ENCODE measurements at regions not wholly inside any gene's neighbourhood (a gene's known extent, or its start where the extent isn't known, plus 50 kb on each side); places are given as distances from the start of the nearest gene placed in this dataset.
"Not testable (repeated sequence)": the region's sequence is repeated elsewhere in the genome, so short reads cannot be mapped to it uniquely, and the experiment has no call there.

DNA sequence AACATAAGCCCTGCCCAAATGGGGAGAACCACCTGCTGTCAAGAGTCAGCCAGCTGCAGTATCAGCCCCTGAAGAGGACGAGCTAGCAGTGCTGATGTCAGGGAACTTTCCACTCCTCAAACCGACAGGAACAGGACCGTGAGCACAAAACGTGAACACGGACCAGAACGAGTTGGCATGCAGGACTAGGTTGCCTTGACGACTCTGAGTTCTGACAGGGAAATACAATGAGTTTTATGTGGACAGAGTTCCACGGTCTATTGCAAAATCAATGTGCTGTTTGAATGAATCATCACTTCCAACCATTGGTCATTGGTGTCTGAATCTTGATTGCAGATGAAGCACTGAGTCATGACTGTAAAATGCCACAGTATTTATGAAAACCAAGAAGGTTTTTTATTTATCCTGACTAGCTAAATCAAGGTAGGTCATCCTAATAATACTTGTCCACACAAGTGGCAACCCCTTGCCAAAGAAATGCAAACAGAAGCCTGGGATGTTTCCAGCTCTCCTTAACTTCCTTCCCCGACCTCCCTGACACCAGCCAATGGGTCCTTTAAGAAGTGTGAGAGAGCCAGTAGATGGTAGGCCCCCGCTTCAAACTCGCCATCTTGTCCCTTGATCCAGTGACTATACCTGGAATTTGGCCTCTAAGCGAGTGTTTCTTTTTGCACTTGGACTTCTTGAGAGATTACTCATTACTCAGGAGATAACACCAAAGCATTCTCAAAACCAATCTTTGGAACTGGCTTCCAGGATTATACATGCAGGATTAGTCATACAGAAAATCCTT, 119.6 kb downstream of the ASB7 start:
- DNase-seq, result no peak

DNA sequence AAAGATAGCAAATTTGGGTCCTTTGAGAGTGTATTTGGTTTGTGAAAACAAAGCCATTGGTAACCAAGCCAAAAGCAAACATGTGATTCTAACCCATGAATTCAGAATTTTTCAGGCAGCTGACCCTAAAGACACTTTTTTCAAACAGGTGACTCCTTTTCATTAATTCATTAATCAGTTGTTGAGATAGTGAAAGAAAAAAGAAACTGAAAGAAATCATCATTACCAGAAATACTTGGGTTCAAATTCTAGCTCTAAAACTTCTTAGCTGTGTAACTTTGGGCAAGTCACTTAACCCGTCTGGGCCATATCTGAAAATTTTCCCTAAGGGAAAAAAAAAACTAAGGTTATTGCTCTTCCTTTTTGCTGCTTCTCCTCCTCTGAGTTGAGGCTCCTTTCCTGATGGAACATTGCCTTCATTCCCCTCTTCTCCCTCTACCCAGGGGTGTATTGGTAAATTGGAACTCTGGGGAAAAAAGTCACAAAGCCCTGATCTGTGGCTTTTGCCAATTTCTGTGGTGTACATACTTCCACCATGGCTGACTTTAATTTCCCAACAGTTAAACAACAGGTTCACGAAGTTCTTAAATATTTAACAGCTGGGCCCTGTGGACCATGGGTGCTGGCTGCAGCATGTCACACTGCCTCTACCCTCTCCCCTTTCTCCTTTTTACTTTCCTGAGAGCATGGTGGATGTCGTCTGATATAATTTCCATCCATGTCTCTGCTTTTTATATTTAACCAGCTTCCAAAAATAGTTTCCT, 120.3 kb downstream of the ASB7 start:
- no peak for DNase-seq

DNA sequence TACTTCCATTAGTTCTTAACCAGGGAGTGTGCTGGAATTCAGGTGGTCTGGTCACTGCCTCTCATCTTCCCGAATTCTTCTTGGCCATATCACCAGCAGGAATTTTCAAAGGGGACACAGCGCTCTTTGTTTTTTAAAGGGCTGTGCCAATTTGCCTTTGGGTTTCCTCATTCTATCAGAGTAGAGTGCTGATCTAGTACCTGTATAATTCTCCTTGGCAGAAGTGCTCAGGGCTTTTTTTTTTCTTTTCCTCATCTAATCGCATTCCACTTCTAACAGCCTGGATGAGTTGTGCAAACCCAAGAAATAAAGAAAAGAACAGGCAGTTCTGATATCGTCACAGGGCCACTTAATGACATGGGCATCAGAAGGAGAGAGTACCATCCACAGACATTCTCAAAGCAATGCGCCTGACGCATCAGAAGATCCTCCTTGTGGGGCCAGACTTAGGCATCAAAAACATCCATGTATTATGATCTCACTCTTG, 121.0 kb downstream of the ASB7 start:
- no peak for DNase-seq

DNA sequence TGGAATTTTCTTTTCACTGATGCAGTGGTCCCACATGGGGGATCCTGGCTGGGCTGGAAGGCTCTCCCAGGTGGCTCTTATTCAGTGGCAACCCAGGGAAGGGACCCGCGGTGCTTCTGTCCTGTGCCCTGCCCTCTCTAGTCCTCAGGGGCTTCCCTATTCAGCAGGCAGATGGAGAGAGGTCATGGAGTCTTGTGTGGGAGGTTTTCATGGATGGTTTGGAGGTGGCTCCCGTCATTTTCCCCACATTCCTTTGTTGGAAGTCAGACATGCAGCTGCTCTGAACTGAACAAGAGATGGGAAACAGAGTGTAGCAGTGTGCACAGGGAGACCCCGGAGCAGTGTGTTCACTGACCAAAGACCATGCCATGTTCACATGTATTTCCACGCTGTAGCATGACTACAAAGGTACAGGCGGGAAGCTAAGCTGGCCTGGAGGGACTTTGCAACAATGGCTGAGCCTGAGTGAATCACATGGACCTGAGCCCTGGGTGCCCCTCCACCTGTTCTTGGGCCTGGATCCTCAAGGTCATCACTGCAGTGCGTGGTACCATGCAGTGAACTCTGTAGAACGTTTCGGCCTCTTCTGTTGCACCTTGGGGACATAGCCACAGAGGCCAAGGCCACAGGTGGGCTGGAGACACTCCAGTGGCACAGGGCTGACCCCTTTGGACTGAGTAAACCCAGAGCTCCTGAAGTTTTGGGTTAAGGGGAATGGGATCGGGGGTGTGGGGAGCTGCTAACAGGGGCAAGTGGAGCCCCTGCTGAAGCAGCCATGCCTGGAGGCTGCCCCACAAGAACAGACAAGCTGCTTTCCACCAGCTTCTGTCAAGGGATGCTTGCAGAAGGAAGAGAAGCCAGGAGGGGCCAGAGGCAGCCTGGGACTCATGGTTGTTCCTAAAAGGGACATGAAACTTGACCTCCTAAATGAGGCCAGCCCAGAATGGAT, 123.0 kb downstream of the ASB7 start:
- no peak for DNase-seq

DNA sequence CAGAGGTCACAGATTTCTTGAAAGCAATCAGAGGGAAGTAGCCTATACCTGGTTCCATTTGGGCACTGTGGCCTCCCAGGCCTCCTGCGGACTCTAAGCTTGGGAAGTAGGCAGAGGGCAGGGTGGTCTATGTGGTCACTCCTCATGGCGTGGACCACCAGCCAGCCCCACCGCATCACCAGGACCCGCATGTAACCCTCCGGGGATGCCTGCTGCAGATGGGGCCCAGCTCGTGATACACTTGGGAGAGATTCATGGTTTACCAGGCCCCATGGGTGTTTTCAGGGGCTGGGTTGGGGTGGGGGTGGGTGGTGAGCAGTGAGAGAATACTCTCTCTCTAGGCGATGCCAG, 123.7 kb downstream of the ASB7 start:
- no peak for DNase-seq

DNA sequence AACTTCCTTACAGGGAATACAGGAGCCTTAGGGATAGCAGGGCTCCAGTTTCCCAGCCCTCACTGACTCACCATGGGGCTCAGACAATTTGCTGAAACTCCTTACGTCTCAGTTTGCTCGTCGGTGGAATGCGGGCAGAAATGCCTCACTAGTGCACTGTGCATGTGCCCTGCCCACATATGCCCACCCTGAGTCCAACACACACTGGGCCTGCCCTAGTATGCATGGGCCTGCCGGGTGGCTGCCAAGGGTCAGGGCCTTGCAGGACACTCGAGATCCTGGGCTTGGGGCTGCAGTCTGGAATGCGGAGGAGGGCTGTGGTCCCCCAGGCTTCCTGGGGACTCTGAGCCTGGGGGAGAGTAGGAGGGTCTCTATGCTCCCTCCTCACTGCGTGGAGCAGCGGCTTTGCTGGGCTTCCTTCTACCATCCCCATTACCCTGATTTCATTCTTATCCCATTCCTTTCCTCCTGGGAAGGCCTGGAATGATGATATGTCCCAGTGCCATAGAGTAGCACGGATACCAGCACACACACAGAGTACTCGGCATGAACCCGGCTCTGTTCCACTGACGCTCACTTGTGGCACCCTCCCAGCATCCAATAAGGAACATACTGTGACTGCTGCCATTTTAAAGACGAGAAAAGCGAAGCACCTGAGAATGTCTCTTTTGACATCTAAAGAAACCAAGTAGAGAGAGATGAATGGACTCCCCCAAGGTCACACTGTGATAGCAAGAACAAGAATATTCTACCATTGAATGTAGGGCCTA, 124.2 kb downstream of the ASB7 start:
- no peak for DNase-seq

DNA sequence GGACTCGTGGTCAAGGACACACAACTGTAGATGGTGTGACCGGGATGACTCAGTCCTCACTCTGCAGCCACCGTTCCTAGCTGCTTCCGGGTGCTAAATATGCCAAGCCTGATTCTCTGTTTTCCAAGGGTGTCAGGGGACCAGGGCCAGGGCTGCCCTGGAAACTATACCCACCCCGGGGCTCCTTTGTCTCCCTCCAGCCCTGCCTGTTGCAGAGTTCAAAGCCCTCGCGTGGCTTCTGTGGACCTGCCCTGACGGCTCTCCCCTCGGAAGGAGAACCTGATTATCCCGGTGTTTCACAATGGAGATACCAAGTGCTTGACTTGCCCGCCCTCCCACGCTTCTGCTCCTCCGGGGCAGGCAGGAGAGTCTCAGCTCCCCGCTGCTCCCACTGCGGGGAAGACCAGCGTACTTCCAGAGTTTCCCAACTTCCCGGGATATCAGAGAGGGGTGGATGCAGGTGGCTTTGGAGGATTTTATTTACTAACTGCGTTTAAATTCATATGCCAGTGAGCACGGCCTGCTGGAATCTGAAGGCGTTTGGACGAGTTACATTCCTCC, 125.0 kb downstream of the ASB7 start:
- no peak for DNase-seq

DNA sequence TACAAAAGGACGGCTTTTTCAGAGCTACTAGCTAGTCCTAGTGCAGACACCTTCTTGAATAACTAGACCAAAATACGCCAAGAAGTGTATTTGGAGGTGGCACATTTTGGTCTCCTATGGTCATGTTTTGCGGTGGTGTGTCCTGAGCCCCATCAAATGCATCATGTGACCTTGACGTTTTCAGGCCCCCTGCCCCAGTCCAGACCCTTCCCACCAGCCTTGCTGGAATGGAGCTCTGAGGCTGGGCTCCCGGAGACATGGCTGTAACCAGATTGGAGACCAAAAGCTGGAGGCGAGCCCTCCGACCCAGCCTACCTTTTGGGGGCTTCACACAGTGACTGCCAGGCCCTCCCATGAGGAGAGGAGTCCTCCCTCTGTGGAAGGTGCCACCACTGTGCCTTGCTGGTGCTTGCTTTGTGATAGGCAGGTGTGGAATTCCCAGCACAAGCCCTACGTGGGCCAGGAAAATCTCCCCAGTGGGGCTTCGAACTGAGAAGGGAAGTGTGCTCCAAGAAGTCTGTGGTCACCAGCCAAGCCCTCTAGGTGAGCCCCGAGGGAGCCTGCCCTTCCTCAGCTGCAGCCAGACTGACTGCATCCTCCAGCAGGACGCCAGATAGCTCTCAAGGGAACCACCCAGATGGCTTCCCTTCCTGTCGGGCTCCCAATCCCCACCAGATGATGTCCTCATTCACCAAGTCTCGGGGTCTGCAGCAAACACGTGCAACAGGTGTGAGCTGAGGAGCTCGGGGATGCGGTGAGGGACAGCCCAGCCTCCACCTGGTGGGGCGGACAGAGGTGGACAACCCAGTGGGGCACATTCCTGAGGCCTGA, 126.2 kb downstream of the ASB7 start:
- DNase-seq, result no peak

DNA sequence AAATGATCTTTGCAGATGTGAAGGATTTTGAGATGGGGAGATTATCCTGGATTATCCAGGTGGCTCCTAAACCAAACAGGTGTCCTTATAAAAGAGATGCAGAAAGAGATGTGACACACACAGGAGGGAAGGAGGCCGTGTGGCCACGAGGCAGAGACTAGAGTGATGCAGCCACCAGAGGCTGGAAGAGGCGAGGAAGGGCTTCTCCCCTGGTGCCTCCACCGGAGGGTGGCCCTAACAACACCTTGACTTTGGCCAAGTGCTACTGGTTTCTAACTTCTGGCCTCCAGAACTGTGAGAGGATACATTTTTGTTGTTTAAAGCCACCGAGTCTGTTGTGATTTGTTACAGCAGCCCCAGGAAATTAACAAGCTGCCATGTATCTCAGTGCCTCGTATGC, 127.1 kb downstream of the ASB7 start:
- DNase-seq, result no peak

DNA sequence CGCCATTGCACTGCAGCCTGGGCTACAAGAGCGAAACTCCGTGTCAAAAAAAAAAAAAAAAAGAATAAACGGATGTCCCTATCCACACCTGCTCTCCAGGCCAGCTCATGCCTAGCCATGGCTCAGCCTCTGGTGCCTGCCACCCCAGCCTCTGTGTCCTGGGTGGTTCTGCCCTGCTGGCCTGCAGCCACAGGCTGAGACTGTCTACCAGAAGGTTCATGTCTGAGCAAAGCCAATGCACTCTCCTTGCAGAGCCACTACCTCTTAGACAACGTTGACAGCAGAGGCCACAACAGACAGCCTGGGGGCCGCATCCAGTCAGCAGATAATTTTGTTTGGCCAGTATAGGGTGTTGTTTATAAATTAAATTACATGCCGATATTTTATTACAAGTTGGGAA, 127.7 kb downstream of the ASB7 start:
- DNase-seq, result no peak

DNA sequence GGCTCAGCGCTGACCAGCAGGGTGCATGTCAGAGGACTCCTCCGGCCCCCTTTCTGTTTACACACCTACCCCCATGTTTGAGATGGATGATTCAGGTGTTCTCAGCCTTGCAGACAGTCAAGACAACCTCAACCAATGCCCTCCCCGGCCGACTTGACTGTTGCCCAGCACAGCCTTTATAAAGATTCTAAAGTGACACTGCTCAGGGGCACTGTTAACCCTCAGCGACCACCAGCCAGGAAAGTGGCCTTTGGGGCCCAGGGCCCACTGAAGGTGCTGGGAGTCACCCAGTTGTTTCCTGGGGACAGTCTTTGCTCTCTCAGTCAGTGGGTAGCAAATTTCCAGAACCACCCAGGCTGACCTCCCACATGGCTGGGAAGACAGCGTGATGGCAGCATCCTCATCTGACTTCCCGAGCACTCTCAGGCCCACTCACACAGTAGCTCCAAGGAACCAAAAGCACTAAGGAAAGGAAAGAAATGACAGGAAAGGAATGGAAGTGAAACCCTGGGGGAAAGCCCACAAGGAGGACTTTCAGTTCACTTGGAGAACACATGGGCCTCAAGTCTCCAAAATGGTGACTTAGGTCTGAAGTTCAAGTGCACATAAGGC, 128.4 kb downstream of the ASB7 start:
- no peak for DNase-seq

DNA sequence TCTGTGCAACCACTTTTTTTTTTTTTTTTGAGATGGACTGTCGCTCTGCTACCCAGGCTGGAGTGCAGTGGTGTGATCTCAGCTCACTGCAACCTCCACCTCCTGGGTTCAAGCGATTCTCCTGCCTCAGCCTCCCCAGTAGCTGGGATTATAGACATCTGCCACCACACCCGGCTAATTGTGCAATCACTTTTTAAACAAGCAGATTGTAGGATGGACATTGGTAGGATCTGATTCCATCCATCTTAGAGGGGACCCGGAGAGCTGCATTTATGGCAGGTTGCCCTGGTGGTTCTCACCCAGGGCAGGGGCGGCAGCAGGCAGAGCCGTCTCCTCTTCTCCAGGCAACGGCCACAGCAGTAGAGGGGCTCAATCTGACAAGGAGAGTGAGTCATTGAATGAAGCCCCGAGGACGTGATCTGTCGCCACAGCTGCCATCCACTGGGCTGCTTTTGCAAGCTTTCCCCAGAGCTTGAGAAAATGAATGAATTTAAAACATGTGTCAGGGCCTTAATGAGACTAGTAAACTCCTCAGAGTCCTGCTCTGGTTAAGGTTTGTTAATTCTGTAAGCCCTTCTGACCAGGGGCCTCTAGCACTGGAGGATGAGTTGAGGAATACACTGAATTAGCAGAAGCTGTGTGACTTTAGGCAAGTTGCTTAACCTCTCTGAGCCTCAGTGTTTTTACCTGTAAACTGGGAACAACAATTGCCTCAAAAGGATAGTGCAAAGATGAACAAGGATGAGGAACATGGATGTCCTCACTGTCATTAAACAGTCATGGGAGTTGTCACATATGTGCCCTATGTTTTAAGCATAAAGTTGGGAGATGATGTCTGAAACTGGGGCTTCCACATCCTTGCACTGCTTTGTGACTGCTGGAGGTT, 129.1 kb downstream of the ASB7 start:
- DNase-seq, result no peak

DNA sequence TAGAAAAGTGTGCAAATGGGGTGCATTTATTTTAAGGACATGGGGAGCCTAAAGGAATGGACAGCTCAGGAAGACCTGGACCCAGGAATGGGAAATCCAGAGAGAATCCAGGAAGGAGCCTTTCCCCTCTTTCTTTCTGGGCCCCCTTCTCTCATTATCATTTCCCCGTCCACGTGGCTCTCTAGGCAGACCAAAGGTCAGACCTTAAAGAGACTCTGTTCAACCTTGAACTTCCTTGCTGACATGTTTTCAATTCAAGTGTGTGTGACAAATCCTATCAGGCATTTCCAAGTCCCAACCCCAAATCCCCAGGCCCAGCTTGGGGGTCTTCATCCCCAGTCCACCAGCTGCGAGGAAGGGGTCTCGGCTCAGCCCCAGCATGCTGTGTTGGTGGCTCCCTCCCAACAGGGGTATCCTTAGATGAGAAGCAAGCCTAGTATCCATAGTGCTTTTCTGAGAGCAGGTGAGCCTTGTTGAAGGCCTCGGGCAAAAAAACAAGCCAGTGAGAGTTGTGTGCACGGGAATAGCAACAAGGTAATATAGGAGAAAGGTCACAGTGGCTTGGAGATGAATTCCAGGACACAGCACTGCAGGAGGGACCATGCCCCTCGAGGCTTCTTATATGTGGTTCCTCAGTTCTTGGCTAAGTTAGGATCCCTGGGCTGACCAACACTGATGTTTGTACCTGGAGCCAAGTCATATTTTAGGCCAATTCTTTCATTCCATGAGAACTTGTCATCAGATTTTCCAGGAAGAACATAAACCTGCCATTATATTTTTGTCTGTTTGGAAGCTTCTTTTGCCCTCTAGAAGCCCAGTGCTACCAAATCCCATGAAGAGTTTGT, 130.0 kb downstream of the ASB7 start:
- no peak for DNase-seq

DNA sequence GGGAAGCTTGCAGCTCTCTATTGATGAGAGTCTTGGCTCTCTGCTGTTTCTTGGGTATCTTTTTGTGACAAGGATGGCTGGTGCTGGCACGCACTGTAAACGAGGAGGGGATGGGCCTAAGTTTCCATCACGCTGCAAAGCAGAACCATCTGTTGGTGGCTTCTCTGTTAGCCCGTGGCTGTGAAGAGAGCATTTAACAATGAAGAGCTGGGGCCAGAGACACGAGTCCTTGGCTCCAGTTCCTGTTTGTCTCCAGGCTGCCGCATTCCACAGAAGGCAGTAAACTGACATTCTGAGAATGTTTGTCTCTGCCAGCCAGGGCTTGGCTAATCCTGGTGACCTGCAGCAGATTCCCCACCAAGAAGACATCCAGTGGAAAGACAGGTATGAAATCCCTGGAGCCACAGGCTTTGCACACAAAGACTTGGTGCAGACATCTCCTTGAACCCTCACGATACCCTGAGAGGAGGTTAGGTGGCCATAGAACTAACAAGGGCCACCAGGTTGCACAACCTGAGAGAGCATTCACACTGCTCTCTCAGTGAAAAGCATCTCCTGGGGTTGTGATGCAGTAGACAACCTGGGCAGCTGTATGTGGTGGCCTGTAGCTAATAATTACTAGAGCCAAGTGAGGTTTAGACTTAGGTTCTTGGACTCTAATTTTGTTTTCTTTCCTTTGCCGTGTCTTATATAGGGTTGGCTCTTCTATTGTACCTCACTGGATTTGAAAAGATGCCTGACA, 130.9 kb downstream of the ASB7 start:
- peak; percentile 32 to 88 for DNase-seq

DNA sequence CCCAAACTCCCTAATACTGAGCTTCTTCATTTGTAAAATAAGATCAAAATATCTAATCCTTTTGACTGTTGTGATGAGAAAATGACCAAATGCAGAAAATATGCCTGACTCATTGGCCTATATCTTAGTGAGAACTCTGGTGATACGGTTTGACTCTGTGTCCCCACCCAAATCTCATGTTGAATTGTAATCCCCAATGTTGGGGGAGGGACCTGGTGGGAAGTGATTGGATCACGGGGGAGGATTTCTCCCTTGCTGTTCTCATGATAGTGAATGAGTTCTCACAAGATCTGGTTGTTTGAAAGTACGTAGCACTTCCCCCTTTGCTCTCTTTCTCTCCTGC, 131.4 kb downstream of the ASB7 start:
- DNase-seq, result not testable (repeated sequence)

DNA sequence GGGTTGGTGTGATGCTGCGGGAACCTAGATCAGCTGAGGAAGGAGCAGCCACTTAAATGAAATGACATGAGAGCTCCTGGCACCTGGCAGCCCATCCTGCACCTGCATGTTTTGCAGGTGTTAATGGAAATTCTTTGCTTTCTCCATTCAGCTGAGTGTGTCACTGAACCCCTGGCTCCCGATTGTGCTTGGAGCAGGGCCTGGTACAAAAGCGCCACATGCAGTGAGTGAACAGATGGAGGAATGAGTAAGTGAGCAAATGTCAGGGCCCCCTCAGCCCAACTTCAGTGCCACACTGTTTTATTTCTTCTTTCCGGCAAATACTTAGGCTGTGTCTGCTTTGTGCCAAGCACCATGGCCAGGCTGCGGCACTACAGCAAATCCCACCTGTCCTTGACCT, 132.2 kb downstream of the ASB7 start:
- peak in 1 of 2 experiments; percentile 21 for DNase-seq

DNA sequence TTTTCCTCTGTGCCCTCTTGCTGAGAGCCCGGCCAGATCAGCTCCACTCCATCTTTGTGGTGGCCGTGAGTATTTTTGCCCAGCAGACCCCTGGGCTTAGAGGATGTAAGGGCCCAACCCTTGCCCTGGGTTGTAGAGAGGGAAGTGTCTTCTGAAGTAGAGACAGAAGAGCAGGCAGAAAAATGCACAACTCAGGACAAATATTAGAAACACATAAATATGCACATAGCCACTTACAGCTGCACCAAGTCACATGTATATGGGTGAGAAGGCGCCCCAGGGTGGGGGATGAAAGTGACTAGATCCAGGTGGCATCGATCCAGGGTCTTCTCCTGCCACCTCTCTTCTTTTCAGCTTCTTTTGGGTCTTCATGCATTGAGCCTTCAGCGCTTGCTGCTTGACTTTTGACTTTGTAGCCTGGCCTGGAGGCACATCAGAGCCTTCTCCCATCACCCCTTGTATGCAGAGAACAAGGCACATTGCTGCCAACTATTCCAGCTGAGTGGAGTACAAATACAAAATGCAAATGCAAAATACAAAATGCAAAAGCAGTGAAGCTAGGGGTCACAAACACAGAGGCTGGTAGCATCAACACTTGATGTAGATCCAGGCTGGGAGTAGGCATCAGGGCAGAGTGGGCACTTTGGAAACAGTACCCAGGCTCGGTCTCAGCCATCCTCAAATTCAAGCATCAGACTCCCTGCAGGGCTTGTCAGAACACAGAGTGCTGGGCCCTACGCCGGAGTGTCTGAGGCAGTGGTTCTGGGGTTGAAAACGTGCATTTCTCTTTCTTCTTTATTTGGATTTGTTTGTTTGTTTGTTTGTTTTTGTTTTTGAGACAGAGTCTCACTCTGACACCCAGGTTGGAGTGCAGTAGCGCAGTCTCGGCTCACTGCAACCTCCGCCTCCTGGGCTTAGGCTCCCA, 133.0 kb downstream of the ASB7 start:
- no peak for DNase-seq

All from cerebellar nuclear complex (tissue), 1 donor.